ENCODE measurements at regions not wholly inside any gene's neighbourhood (a gene's known extent, or its start where the extent isn't known, plus 50 kb on each side); places are given as distances from the start of the nearest gene placed in this dataset.

- no peak overlapping the region for H3K4me2 ChIP-seq (ENCODE audit: low read length)
- no peak overlapping the region for H2AFZ ChIP-seq (ENCODE audit: low read depth, low read length)
- H3K9me2 ChIP-seq (ENCODE audit: insufficient read depth, low read length) = no peaks in the 10 kb centered on the region
- H3K36me3 ChIP-seq (ENCODE audit: insufficient read depth, low read length) = no peaks in the 10 kb centered on the region
- no peak overlapping the region for H3K27ac ChIP-seq (ENCODE audit: low read length)
- H3K9me3 ChIP-seq (ENCODE audit: low read length) = no peaks in the 10 kb centered on the region
- no peaks in the 10 kb centered on the region for H4K20me1 ChIP-seq (ENCODE audit: insufficient read depth)
- no peaks in the 10 kb centered on the region for H3K27me3 ChIP-seq (ENCODE audit: insufficient read depth, low read depth, low read length)
- H3F3A ChIP-seq (ENCODE audit: insufficient read depth, low read length, poor library complexity, severe bottlenecking) = no peaks in the 10 kb centered on the region
- H3K9ac ChIP-seq (ENCODE audit: low read length) = no peak overlapping the region
- TF ChIP-seq MXI1 (conservative IDR thresholded peaks at IDR 0.05; ENCODE audit: poor library complexity, severe bottlenecking) (no peak), RAD21 (conservative IDR thresholded peaks at IDR 0.05) (no peak), TAF1 (IDR thresholded peaks at IDR 0.05; ENCODE audit: low read depth) (no peak), SMC3 (conservative IDR thresholded peaks at IDR 0.05; ENCODE audit: poor library complexity) (no peak), EZH2 (IDR thresholded peaks at IDR 0.05; ENCODE audit: borderline replicate concordance, insufficient read depth, low read length, poor library complexity, severe bottlenecking) (no peak), POLR2AphosphoS5 (IDR thresholded peaks at IDR 0.05) (no peak), REST (IDR thresholded peaks at IDR 0.05; ENCODE audit: borderline replicate concordance) (no peak), EP300 (conservative IDR thresholded peaks at IDR 0.05; ENCODE audit: poor library complexity, severe bottlenecking) (no peak), CTCF (IDR thresholded peaks at IDR 0.05; ENCODE audit: poor library complexity, severe bottlenecking) (no peak)
- no peaks in the 10 kb centered on the region for H3K79me2 ChIP-seq (replicated peaks; ENCODE audit: insufficient read depth, low read length)
- H3K4me3 ChIP-seq (ENCODE audit: low read length) = no peak overlapping the region
Observed at GRCh38 chr16:79485020-79485419, 115.5 kb downstream of the MAF start.

GRCh38 chr16:79484237-79484636, 116.3 kb downstream of the MAF start:
- H3K36me3 ChIP-seq (ENCODE audit: insufficient read depth, low read length) = no peaks in the 10 kb centered on the region
- no peak overlapping the region for H3K27ac ChIP-seq (ENCODE audit: low read length)
- H3K9ac ChIP-seq (ENCODE audit: low read length) = no peak overlapping the region
- H4K20me1 ChIP-seq (ENCODE audit: insufficient read depth) = no peaks in the 10 kb centered on the region
- no peak overlapping the region for H3K4me3 ChIP-seq (ENCODE audit: low read length)
- no peaks in the 10 kb centered on the region for H3K9me2 ChIP-seq (ENCODE audit: insufficient read depth, low read length)
- no peak for TF ChIP-seq MXI1 (conservative IDR thresholded peaks at IDR 0.05; ENCODE audit: poor library complexity, severe bottlenecking)
- no peak for TF ChIP-seq SMC3 (conservative IDR thresholded peaks at IDR 0.05; ENCODE audit: poor library complexity)
- no peak for TF ChIP-seq RAD21 (conservative IDR thresholded peaks at IDR 0.05)
- TF ChIP-seq REST (IDR thresholded peaks at IDR 0.05; ENCODE audit: borderline replicate concordance) = no peak
- no peak for TF ChIP-seq EP300 (conservative IDR thresholded peaks at IDR 0.05; ENCODE audit: poor library complexity, severe bottlenecking)
- no peak for TF ChIP-seq TAF1 (IDR thresholded peaks at IDR 0.05; ENCODE audit: low read depth)
- no peak for TF ChIP-seq CTCF (IDR thresholded peaks at IDR 0.05; ENCODE audit: poor library complexity, severe bottlenecking)
- no peak for TF ChIP-seq EZH2 (IDR thresholded peaks at IDR 0.05; ENCODE audit: borderline replicate concordance, insufficient read depth, low read length, poor library complexity, severe bottlenecking)
- TF ChIP-seq POLR2AphosphoS5 (IDR thresholded peaks at IDR 0.05) = no peak
- H3K4me2 ChIP-seq (ENCODE audit: low read length) = no peak overlapping the region
- H2AFZ ChIP-seq (ENCODE audit: low read depth, low read length) = no peak overlapping the region
- no peaks in the 10 kb centered on the region for H3K79me2 ChIP-seq (replicated peaks; ENCODE audit: insufficient read depth, low read length)
- no peaks in the 10 kb centered on the region for H3F3A ChIP-seq (ENCODE audit: insufficient read depth, low read length, poor library complexity, severe bottlenecking)
- no peaks in the 10 kb centered on the region for H3K27me3 ChIP-seq (ENCODE audit: insufficient read depth, low read depth, low read length)
- no peaks in the 10 kb centered on the region for H3K9me3 ChIP-seq (ENCODE audit: low read length)

Measured in neural cell (in vitro differentiated cells).